K562 (cell line): ENCODE measurements at regions not wholly inside any gene's neighbourhood (a gene's known extent, or its start where the extent isn't known, plus 50 kb on each side); places are given as distances from the start of the nearest gene placed in this dataset.

Experiments used
- BRD9 ChIP-seq: fragments of 450-650 bp; IDR thresholded peaks from 2 replicates; pipeline ENCODE4 v1.6.1; 2018; ENCODE audit warnings: low read depth; ENCODE audit not compliant: partially characterized antibody
- DMBX1 ChIP-seq: fragments of 250-450 bp; sonication (Bioruptor Pico); IDR thresholded peaks from 2 replicates; pipeline ENCODE4 v1.8.0; 2022; ENCODE audit warnings: inconsistent platforms, mild to moderate bottlenecking, moderate library complexity, borderline replicate concordance
- HIVEP1 ChIP-seq: fragments of 250-450 bp; sonication (Bioruptor Pico); IDR thresholded peaks from 2 replicates; pipeline ENCODE4 v1.4.0; 2020; ENCODE audit warnings: mild to moderate bottlenecking
- HMG20A ChIP-seq: fragments of 450-650 bp; formaldehyde crosslinking; conservative IDR thresholded peaks from 2 replicates; pipeline ENCODE4 v1.4.0; 2020; ENCODE audit warnings: mild to moderate bottlenecking, mixed read lengths
- HMG20B ChIP-seq: fragments of 250-450 bp; sonication (Bioruptor Pico); IDR thresholded peaks from 2 replicates; pipeline ENCODE4 v1.5.0; 2021; ENCODE audit warnings: mild to moderate bottlenecking
- ILF3 ChIP-seq: fragments of 450-650 bp; IDR thresholded peaks from 2 replicates; pipeline ENCODE4 v1.6.1; 2018; ENCODE audit warnings: antibody characterized with exemption, mild to moderate bottlenecking, moderate library complexity, borderline replicate concordance
- MNT ChIP-seq, 2 experiments: fragments of 450-650 bp; conservative IDR thresholded peaks; 2 replicates each; pipeline ENCODE4 v1.6.1; 2017; ENCODE audit warnings: mild to moderate bottlenecking in 2 of 2, moderate library complexity in 2 of 2
- OTX1 ChIP-seq: fragments of 450-650 bp; formaldehyde crosslinking; IDR thresholded peaks from 2 replicates; pipeline ENCODE4 v1.4.0; 2022; ENCODE audit warnings: mild to moderate bottlenecking
- PHB2 ChIP-seq: fragments of 450-650 bp; IDR thresholded peaks from 2 replicates; pipeline ENCODE4 v1.6.1; 2017; ENCODE audit warnings: low read depth
- SRSF7 ChIP-seq: fragments of 200-400 bp; formaldehyde crosslinking; optimal IDR thresholded peaks from 2 replicates; pipeline ENCODE3; 2017; ENCODE audit warnings: mild to moderate bottlenecking, low read depth, low read length
- TBL1XR1 ChIP-seq, 2 experiments: IDR thresholded peaks; 2 replicates each; pipeline ENCODE4 v1.6.1; 2012; ENCODE audit warnings: improper control_type of control experiment in 2 of 2, low read length in 2 of 2, mild to moderate bottlenecking in 1 of 2
- TEAD4 ChIP-seq, 2 experiments: sonication (generic) in 1 of 2; formaldehyde crosslinking in 1 of 2; IDR thresholded peaks; 2 replicates each; pipeline versions ENCODE4 v1.6.1 to v1.8.0; 2012 to 2022; ENCODE audit warnings: borderline replicate concordance in 1 of 2, inconsistent platforms in 1 of 2, low read length in 1 of 2, mild to moderate bottlenecking in 1 of 2, missing genetic modification reagents in 1 of 2
- TFAM ChIP-seq: fragments of 250-450 bp; sonication (Bioruptor Pico); conservative IDR thresholded peaks from 2 replicates; pipeline ENCODE4 v1.5.0; 2021; ENCODE audit warnings: mild to moderate bottlenecking, moderate library complexity
- ZBTB34 ChIP-seq: fragments of 250-450 bp; sonication (Bioruptor Pico); IDR thresholded peaks from 2 replicates; pipeline ENCODE4 v1.8.0; 2021; ENCODE audit warnings: mild to moderate bottlenecking, moderate library complexity
- ZFPM2 ChIP-seq: fragments of 250-450 bp; sonication (Bioruptor Pico); IDR thresholded peaks from 2 replicates; pipeline ENCODE4 v1.5.1; 2022; ENCODE audit warnings: mild to moderate bottlenecking
- ZNF124 ChIP-seq: sonication (generic); formaldehyde crosslinking; IDR thresholded peaks from 2 replicates; pipeline ENCODE4 v1.8.1; 2022; ENCODE audit warnings: missing genetic modification reagents
- ZNF586 ChIP-seq: fragments of 450-650 bp; formaldehyde crosslinking; conservative IDR thresholded peaks from 2 replicates; pipeline ENCODE4 v1.4.0; 2020; ENCODE audit warnings: mild to moderate bottlenecking, moderate library complexity
- ZNF589 ChIP-seq: fragments of 200-800 bp; sonication (Bioruptor generic); IDR thresholded peaks from 2 replicates; pipeline ENCODE4 v1.6.1; 2016; ENCODE audit warnings: low read depth, missing genetic modification characterization, missing compliant biosample characterization
- ZNF655 ChIP-seq: fragments of 250-450 bp; sonication (Bioruptor Pico); IDR thresholded peaks from 2 replicates; pipeline ENCODE4 v1.5.0; 2021
- TF ChIP-seq, protein P1 (sequence below): sonication (generic); formaldehyde crosslinking; IDR thresholded peaks from 2 replicates; pipeline ENCODE4 v1.8.0; 2022; ENCODE audit warnings: mild to moderate bottlenecking, low read depth, missing genetic modification reagents

- TF ChIP-seq TEAD4 (IDR thresholded peaks at IDR 0.05; ENCODE audit: low read length): peak; percentile 85
- TF ChIP-seq TEAD4 (CRISPR knock-in tag; IDR thresholded peaks at IDR 0.05; ENCODE audit: borderline replicate concordance): no peak
- TF ChIP-seq, protein P1, sequence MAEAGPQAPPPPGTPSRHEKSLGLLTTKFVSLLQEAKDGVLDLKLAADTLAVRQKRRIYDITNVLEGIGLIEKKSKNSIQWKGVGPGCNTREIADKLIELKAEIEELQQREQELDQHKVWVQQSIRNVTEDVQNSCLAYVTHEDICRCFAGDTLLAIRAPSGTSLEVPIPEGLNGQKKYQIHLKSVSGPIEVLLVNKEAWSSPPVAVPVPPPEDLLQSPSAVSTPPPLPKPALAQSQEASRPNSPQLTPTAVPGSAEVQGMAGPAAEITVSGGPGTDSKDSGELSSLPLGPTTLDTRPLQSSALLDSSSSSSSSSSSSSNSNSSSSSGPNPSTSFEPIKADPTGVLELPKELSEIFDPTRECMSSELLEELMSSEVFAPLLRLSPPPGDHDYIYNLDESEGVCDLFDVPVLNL: no peak
- TF ChIP-seq OTX1 (CRISPR knock-in tag): no peak
- TF ChIP-seq TBL1XR1 (IDR thresholded peaks at IDR 0.05; ENCODE audit: low read length in 2 of 2): peak in 1 of 2 experiments; percentile 88; a peak in 2 of 4 replicates
- peak; percentile 67 to 87 for TF ChIP-seq MNT (conservative IDR thresholded peaks at IDR 0.05)
- TF ChIP-seq DMBX1 (CRISPR knock-in tag): no peak; the same call in 1 of the 2 replicates
- TF ChIP-seq ZFPM2: no peak
- no peak for TF ChIP-seq ZBTB34 (CRISPR knock-in tag)
- TF ChIP-seq HIVEP1 (CRISPR knock-in tag): peak; percentile 47; the same call in 1 of the 2 replicates
- no peak for TF ChIP-seq ZNF124 (CRISPR knock-in tag)
- no peak for TF ChIP-seq HMG20A (CRISPR knock-in tag)
- peak; percentile 72; the same call in 1 of the 2 replicates for TF ChIP-seq ZNF589 (CRISPR knock-in tag)
- no peak for TF ChIP-seq ILF3
- TF ChIP-seq TFAM (CRISPR knock-in tag): no peak
- no peak for TF ChIP-seq ZNF655 (CRISPR knock-in tag)
- TF ChIP-seq HMG20B (CRISPR knock-in tag): no peak
- TF ChIP-seq SRSF7: no peak
- TF ChIP-seq PHB2: no peak
- peak; percentile 44 for TF ChIP-seq BRD9
- no peak for TF ChIP-seq ZNF586
These were observed 96.1 kb upstream of the CHD2 start (continued) for GRCh38 chr15:92803852-92804609.
